Parathyroid adenoma (tissue), 2 donors: ENCODE measurements at regions not wholly inside any gene's neighbourhood (a gene's known extent, or its start where the extent isn't known, plus 50 kb on each side); places are given as distances from the start of the nearest gene placed in this dataset.

Experiments
- H2AFZ ChIP-seq: fragments of 300-600 bp; sonication (generic); one replicate; pipeline ENCODE4 v1.7.0; 2017; ENCODE audit warnings: antibody characterized with exemption, mild to moderate bottlenecking
- H3K27ac ChIP-seq: fragments of 300-600 bp; sonication (generic); one replicate; pipeline ENCODE4 v1.7.0; 2017
- H3K27me3 ChIP-seq: fragments of 300-600 bp; sonication (generic); one replicate; pipeline ENCODE4 v1.7.0; 2017; ENCODE audit warnings: low read length; ENCODE audit not compliant: control insufficient read depth, insufficient read depth
- H3K36me3 ChIP-seq: fragments of 300-600 bp; sonication (generic); one replicate; pipeline ENCODE4 v1.7.0; 2017; ENCODE audit warnings: low read length; ENCODE audit not compliant: control insufficient read depth, insufficient read depth
- H3K4me1 ChIP-seq: fragments of 300-600 bp; sonication (generic); one replicate; pipeline ENCODE4 v1.7.0; 2017; ENCODE audit warnings: control low read depth
- H3K4me2 ChIP-seq: fragments of 300-600 bp; sonication (generic); one replicate; pipeline ENCODE4 v1.7.0; 2017; ENCODE audit warnings: low read length
- H3K4me3 ChIP-seq: fragments of 300-600 bp; sonication (generic); one replicate; pipeline ENCODE4 v1.7.0; 2017; ENCODE audit warnings: low read depth, low read length
- H3K79me2 ChIP-seq: fragments of 300-600 bp; sonication (generic); one replicate; pipeline ENCODE4 v1.7.0; 2017; ENCODE audit warnings: control low read depth
- H3K9ac ChIP-seq: fragments of 300-600 bp; sonication (generic); one replicate; pipeline ENCODE4 v1.7.0; 2017; ENCODE audit warnings: mild to moderate bottlenecking
- H3K9me3 ChIP-seq: fragments of 300-600 bp; sonication (generic); one replicate; pipeline ENCODE4 v1.7.0; 2017; ENCODE audit warnings: low read length; ENCODE audit not compliant: control insufficient read depth
- CTCF ChIP-seq: fragments of 300-600 bp; sonication (generic); IDR thresholded peaks from one replicate; pipeline ENCODE4 v1.7.0; 2017; ENCODE audit warnings: antibody characterized with exemption, mild to moderate bottlenecking
- donor health status: primary hyperparathyroidism.

- no peak for TF ChIP-seq CTCF
- Histone ChIP-seq H3K27me3 (no peaks in the 10 kb centered on the region), H3K4me2 (no peak overlapping the region), H2AFZ (no peak overlapping the region), H3K4me1 (no peaks in the 10 kb centered on the region), H3K9ac (no peak overlapping the region), H3K79me2 (no peaks in the 10 kb centered on the region), H3K36me3 (no peaks in the 10 kb centered on the region), H3K27ac (no peak overlapping the region), H3K4me3 (no peak overlapping the region), H3K9me3 (no peaks in the 10 kb centered on the region)
These were observed 404.4 kb downstream of the FLRT2 start for GRCh38 chr14:85934123-85934885.

GRCh38 chr14:85921241-85921640 is 391.3 kb downstream of the FLRT2 start:
- Histone ChIP-seq H3K4me2 (no peak overlapping the region), H3K4me1 (no peaks in the 10 kb centered on the region), H3K4me3 (no peak overlapping the region), H3K36me3 (no peaks in the 10 kb centered on the region), H3K9ac (no peak overlapping the region), H3K9me3 (no peaks in the 10 kb centered on the region), H3K27ac (no peak overlapping the region), H2AFZ (no peak overlapping the region), H3K79me2 (no peaks in the 10 kb centered on the region), H3K27me3 (no peaks in the 10 kb centered on the region)
- TF ChIP-seq CTCF = no peak

- no peaks in the 10 kb centered on the region for H3K36me3 ChIP-seq
- no peak overlapping the region for H3K9ac ChIP-seq
- H3K79me2 ChIP-seq = no peaks in the 10 kb centered on the region
- H3K9me3 ChIP-seq = no peaks in the 10 kb centered on the region
- no peak overlapping the region for H2AFZ ChIP-seq
- no peaks in the 10 kb centered on the region for H3K27me3 ChIP-seq
- H3K4me2 ChIP-seq = no peak overlapping the region
- TF ChIP-seq CTCF = no peak
- no peak overlapping the region for H3K27ac ChIP-seq
- no peaks in the 10 kb centered on the region for H3K4me1 ChIP-seq
- H3K4me3 ChIP-seq = no peak overlapping the region
These were observed 387.8 kb downstream of the FLRT2 start for GRCh38 chr14:85917716-85918115.

GRCh38 chr14:85915711-85916110 is 385.8 kb downstream of the FLRT2 start:
- Histone ChIP-seq H3K27ac (no peak overlapping the region), H3K4me2 (no peak overlapping the region), H3K4me3 (no peak overlapping the region), H3K36me3 (no peaks in the 10 kb centered on the region), H3K9ac (no peak overlapping the region), H2AFZ (no peak overlapping the region), H3K4me1 (no peaks in the 10 kb centered on the region), H3K27me3 (no peaks in the 10 kb centered on the region), H3K9me3 (no peaks in the 10 kb centered on the region), H3K79me2 (no peaks in the 10 kb centered on the region)
- TF ChIP-seq CTCF = no peak

GRCh38 chr14:85912141-85912540 is 382.2 kb downstream of the FLRT2 start:
- H3K27ac ChIP-seq = no peak overlapping the region
- H3K9ac ChIP-seq = no peak overlapping the region
- no peaks in the 10 kb centered on the region for H3K4me1 ChIP-seq
- TF ChIP-seq CTCF = no peak
- no peaks in the 10 kb centered on the region for H3K27me3 ChIP-seq
- H3K79me2 ChIP-seq = no peaks in the 10 kb centered on the region
- H3K4me3 ChIP-seq = no peak overlapping the region
- no peak overlapping the region for H3K4me2 ChIP-seq
- H3K9me3 ChIP-seq = no peaks in the 10 kb centered on the region
- H3K36me3 ChIP-seq = no peaks in the 10 kb centered on the region
- H2AFZ ChIP-seq = no peak overlapping the region
